HEK293T (cell line): ENCODE measurements at regions not wholly inside any gene's neighbourhood (a gene's known extent, or its start where the extent isn't known, plus 50 kb on each side); places are given as distances from the start of the nearest gene placed in this dataset.

Experiments
- BHLHE40 ChIP-seq: fragments of 450-650 bp; IDR thresholded peaks from 2 replicates; pipeline ENCODE4 v1.6.1; 2016; ENCODE audit warnings: mild to moderate bottlenecking, moderate library complexity, borderline replicate concordance
- CTBP1 ChIP-seq: fragments of 450-650 bp; IDR thresholded peaks from 2 replicates; pipeline ENCODE4 v1.6.1; 2016; ENCODE audit warnings: borderline replicate concordance
- FOXK2 ChIP-seq: fragments of 450-650 bp; IDR thresholded peaks from 2 replicates; pipeline ENCODE4 v1.6.1; 2016; ENCODE audit warnings: mild to moderate bottlenecking
- SP1 ChIP-seq: fragments of 450-650 bp; IDR thresholded peaks from 2 replicates; pipeline ENCODE4 v1.6.1; 2017

- TF ChIP-seq SP1 (no peak), BHLHE40 (no peak), FOXK2 (no peak), CTBP1 (no peak)
Measured at GRCh38 chr20:17043323-17043722, 183.5 kb upstream of the PCSK2 start.
